A673 (cell line): ENCODE measurements at regions not wholly inside any gene's neighbourhood (a gene's known extent, or its start where the extent isn't known, plus 50 kb on each side); places are given as distances from the start of the nearest gene placed in this dataset.

ENCODE experiments used
- CTCF ChIP-seq: fragments of 300-800, 200-600 bp; sonication (generic); conservative IDR thresholded peaks from 2 replicates; pipeline ENCODE4 v1.5.1; 2017; ENCODE audit warnings: low read depth, mild to moderate bottlenecking, antibody characterized with exemption, low read length, moderate library complexity, mixed read lengths
- EZH2 ChIP-seq: fragments of 200-600 bp; sonication (generic); IDR thresholded peaks from 2 replicates; pipeline ENCODE4 v1.6.1; 2017; ENCODE audit warnings: borderline replicate concordance, low read depth, mild to moderate bottlenecking, mixed read lengths, antibody characterized with exemption, low read length; ENCODE audit not compliant: poor library complexity, severe bottlenecking

- TF ChIP-seq CTCF (no peak), EZH2 (no peak)
These were observed 295.8 kb upstream of the IRX2 start for GRCh38 chr5:3047212-3047774.
